ENCODE measurements at regions not wholly inside any gene's neighbourhood (a gene's known extent, or its start where the extent isn't known, plus 50 kb on each side); places are given as distances from the start of the nearest gene placed in this dataset.

DNA sequence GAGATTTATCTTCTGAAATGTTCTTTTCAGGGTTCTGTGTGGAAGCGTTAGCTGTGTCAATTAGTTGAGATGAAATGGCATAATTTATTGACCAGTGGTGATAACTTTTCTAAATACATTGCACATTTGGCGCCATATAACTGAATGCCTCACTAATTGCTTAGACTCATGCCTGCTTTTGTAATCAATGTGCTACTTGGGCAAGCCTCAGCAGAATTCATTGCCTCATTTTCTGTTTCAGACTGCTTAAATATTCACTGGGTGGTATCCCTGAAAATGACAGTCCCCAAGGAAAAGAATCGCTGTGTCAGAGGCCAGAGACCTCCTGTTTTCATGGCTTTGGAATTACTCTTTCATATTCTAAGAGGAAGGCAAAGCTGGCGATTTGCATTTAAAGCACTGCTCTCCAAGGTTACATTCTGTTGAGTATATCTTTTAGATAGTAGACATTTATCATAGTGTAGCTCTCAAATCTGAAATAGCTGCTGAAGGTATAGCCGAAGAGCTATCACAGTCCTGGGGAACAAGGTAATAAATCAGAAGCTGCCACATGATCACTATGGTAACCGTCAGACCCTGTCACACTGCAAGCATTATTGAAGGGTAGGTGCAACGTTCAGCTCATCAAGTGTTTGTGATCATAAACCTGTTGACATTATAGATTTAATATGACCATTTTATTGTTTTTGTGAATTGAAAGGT lies 297.3 kb upstream of the E2F7 start:
- DNase-seq = no peak

DNA sequence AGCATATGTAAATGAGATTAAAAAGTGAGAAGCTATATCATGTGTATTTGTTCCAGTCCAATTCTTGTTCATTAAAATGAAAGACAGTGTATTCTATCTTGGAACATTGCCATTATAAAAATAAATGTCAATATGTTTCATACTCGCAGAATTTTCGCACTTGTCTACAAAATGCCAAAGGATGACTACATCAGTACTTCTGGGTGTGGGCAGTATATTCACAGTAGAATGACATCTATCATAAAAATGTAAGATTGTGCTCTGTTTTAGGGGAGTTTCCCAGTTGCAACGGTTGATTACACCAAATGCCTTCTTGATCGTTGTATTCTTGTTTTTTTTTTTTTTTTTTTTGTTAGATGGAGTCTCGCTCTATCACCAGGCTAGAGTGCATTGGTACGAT lies 292.3 kb upstream of the E2F7 start:
- DNase-seq = no peak

DNA sequence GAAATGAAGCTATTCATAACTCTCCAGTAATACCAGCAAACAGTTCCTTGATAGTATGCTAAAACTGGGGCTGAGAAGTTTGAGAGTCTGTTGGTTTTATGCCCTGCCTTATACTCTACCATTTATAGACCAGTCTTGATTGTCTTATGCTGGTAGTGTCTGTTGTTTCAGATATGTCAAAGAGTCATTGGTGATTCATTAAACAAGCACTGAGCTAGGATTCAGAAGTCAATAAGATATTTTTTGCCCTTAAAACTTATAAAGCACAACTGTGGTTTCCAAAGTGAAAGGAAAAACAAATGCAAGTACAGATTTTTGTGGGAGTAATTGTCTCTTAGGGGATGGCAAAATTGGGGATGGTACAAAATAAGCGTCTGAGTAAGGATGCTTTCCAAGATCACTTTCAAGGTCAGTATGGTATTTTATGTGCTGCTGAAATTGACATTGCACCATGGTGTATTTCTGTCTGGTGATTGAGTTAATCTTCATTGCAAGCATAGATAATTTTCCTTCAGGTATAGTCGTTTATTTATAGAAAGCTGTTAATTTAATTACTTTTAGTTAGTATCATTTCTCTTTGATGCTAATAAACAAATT lies 289.5 kb upstream of the E2F7 start:
- DNase-seq = no peak

DNA sequence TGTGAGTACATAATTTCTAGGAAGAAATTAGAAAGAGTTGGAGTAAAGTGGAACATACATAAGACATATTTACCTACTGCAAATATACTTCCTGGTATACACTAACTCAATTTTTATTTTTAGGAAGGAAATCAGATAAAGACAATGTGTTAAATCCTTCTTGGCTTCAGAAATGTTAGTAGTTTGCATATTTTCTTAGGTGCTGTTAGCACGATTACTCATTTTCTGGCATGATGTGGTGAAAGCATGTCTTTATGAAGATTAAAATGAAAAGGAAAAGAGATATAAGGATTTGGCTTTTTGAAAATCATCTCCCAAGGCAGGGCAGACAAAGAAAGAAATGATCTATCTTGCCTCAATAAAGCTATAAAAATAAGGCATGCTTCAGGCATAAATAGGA lies 287.6 kb upstream of the E2F7 start:
- no peak for DNase-seq

DNA sequence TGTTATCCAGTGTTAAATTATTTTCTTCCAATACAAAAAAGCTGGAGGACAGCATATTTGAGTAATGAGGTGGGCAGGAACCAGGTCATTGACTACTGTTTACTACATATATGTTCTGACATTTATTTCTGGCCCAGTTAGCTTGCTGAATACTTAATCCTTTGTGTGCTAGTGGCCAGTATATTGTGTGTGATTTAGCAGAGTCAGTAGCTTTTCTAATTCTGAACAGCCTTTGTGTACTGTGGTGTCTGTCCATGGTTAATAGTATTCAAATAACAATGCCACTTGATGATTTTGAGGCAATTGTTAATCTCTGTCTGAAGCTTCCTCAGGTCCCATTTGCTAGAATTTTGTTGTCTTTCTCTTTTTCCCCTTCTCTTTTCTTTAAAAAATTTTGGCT lies 286.5 kb upstream of the E2F7 start:
- DNase-seq = no peak

DNA sequence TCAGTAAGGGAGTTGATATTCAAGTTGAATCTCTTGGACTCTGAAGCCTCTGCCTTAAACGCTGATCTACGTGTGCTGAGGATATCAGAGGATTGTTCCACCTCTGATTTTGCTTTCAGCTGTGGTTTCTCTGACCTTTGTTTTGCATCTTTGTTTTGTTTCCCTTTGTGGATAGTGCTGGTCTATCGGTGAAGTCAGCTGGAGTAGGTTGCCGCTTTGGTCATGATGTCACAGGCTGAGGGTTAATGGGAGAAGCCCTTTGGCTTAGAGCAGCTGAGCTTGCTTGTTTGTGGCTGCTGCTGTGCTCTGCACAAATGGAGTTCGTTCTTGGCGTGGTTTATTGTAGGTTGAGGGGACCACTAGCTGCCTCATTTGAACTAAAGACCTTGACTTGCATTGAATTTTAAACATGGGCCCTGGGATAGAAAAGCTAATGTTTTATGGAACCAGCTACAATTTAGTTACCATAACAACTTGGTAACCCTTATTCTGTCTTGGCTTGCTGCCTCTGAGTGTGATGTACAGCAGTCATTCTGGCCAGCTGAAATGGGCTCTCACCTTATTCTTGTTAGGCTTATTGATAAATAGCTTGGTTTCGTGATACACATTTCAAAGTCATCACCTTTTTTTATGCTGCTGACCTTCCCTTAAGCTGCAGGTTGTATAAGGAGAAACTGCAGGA lies 284.5 kb upstream of the E2F7 start:
- DNase-seq = peak in 1 of 56 donors; percentile 8

DNA sequence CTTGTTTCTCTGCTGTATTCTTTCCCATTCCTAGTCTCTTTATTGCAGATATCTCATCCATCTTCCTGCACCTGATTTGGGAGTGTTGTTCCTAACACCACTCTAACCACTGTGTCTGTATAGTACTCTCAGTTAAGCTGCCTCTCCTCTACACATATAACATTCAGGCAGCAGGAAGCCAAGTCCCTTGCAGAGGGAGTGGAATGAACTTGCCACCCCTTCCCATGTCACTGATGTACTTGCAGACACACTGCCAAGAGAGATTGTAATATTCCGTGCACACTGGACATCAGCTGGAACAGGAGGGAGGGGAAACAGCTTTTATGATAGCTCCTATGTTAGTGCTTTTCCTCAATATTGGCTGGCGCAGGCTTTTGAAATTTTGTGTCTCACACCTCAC lies 281.6 kb upstream of the E2F7 start:
- DNase-seq = no peak

DNA sequence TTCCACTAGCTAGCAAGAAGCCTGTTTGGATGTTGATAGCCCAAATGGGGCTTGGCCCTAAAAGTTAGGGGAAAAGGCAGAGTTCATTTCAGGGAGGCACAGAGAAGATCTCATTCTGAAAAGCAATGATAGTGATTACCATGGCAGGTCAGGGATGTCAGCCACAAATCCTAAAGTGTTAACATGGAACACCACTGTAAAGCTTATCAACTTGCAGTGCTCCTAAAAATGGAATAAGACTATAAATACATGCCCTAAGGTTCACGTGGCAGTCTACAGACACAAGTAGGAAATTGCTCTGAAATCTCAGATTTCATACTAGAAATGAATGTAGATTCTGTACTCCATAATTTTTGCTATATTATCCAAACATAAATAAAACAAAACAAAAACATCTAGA lies 280.0 kb upstream of the E2F7 start:
- no peak for DNase-seq

DNA sequence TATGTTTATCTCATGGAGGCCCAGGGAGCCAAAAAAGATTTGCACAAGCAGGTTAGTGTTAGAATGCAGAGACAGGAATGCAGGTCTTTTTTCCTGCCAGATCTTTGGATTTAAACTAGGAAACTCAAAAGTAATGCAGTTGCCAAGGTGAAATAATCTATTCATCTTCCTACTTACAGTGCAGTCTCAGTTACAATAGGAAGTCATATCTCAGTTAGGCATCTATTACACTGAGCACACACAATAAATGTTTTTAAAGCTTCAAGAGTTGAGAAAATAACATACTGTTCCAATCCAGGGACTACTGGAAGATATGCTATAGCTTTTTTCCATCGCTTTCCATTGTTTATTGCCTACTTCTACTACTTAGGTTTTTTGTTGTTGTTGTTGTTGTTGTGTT lies 279.3 kb upstream of the E2F7 start:
- DNase-seq = no peak

DNA sequence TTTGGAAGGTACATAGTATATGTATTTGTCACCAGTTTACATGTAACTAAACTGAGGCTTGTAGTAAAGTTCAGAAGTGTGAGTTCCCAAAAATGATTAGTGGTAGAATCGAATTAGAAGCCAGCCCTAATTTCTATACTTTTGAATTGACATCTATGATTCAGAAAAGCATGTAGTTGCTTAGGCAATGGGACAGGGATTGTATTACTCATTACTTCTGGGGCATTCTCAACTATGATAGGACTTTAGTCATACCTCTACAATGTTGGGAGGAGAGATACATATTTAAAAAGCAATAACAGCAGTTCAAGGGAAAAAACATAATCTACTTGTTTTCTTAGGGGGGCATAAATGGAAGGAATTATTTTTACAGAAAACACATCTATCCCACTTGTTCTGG lies 277.9 kb upstream of the E2F7 start:
- no peak for DNase-seq

DNA sequence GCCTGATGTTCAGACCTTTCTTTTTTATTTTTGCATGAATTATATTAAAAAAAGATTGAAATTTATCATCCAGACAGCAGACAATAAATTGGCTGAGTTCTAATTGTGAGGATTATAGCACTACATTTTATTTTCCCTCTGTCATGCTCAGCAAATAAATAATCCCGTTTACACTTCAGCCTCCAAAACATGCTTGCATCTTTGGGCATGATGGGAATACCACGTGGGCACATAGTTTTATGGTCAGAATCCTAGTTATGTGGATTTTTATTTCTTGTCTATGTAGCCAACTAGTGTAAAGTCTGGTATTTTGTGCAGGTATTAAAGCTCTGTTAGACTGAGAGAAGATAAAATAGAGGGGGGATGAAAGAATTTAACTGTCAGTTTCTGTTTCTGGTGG lies 276.9 kb upstream of the E2F7 start:
- no peak for DNase-seq

DNA sequence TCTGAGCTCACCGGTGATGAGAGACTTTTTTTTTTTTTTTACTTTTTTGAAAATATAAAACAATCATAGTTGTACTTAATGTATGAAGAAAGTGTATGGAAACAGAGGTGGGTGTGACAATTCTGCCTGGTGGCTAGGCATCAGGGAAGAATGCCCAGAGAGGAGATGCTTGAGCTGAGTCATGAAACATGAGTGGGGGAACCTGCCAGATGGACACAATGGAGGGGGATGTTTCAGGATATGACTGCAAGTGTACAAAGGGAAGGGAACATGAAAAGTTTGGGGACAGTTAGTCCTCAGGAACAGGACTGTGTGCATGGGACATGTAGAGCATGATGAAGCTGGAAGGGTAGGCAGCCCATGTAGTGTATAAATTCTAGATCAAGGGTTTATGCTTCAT lies 274.2 kb upstream of the E2F7 start:
- DNase-seq = peak in 3 of 56 donors; percentile 11 to 16 (median 11)

DNA sequence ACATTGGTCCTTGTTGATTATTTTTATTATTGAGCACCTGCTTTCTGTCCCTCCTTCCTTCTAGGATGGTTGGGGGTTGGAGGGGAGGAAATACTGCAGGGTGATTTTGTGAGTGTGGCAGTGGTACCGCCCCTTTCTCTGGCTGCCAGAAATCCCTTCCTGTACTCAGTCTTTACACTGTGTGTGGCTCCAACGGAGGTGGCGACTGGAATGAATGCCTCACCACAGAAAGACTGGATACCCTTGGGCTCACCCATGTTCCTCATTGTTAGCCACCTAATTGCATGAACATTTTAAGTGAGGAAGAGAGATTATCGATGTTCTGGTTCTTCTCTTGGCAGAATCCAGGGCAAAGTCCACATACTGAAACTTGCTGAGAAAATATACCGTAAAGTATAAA lies 272.0 kb upstream of the E2F7 start:
- no peak for DNase-seq

DNA sequence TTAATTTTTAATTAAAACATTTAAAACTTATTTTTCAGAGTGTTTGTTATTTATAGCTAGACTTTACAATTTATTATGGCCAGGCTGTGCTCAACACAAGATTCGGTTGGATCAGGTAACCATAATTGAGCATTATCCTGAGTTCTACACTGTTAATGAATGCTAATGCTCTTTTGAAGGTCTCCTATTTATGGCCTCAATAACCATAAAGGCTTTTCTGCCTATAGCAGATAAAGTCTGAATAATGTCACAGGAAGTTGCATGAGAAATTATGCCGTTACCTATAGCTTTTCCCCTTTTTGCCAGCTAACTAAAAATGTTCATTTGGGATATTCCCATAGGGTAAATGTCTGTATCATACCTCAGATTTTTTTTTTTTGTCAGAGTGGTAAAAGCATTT lies 269.4 kb upstream of the E2F7 start:
- DNase-seq = no peak

DNA sequence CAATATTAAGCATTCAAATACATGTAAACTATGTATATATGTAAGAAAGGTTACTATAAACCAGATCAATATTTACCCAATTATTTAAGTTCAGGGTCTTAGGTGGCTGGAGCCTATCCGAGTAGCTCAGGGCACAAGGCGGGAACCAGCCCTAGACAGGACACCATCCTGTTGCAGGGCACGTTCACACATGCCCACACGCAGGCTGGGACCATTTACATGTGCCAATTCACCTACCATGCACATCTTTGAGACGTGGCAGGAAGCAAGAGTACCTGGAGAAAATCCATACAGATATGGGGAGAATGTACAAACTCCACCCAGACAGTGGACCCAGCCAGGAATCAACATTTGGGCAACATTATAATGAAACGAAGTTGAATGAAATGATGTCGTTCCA lies 263.0 kb upstream of the E2F7 start:
- no peak for DNase-seq

DNA sequence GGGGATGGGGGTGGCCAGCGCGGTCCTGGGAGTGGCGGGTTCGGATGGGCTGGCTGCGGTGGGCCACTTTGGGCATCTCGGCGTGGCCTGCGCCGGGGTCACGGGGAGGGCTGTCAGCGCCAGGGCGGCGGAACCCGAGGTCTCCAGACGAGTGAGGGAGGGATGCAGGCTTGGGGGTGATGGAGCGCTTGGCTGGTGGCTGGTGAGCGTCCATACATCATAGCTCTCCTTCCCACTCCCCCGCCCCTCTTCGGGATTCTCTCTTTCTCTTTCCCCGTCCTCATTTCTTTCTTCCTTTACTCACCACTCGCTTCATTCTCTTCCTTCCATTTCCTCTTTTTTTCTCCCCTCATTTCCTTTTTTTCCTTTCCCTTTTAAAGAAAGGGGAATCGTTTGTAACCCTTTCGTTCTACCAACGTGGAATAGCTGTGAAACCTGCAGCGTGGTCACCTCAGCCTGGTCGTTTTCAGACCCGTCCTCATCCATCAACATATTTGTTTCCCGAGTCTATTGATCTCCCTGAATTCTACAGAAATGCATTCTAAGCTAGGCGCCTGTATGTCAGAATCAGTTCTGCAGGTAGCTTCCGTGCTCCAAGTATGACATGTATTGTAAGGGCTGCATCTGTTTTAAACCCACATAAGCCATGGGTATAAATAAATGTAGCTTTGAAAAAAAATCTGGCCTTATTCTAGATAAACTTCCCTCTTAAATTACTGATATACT lies 260.3 kb upstream of the E2F7 start:
- peak in 22 of 56 donors; percentile 3 to 56 (median 16) for DNase-seq

DNA sequence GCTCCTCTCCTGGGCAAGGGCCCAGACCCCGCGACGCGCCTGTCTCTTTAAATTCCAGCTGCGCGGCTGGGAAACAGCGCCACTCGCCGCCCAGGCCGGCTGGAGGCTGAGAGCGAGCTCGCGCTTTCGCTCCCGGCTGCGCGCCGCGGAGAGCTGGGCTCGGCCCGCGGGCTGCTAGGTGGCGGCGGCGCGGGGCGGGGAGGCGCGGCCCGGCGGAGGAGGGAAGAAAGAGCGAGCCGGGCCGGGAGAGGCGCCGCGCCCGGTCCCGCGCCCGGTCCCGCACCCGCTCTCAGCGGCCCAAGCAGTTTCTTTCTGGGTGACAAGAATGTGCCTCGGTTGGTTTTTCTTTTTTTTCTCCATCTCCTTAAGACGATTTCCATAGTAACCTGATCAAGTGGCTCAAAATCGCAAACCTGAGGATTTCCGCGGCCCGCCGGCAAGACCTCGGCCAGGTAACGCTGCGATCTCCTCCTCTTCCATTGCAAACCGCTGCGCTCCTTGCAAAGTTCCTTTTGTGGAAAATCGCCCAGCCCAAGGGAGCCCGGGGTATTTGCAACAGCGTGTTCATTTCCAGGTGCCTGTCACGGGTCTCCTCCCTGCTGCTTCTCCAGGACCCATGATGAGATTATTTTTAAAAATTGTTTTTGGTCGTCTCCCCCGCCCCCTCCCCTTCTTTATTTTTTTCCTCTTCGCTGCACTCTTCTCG lies 259.5 kb upstream of the E2F7 start:
- peak in 49 of 56 donors; percentile 5 to 82 (median 55) for DNase-seq

DNA sequence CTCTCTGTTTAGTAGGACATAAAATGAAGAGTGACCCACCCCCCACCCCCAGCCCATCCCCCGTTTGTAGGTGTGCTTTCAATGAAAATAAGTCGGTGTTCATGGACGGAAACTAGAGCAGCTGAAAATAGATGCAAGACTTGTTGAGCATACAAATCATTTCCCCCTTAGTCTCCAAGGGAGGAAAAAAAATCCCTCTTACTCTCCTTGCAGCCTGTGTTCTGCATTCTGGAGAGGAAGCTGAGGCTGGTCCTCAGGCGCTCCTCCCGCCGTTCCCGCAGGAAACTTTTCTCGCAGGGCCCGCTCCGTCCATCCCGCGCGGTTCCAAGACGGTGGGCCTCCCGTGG lies 259.0 kb upstream of the E2F7 start:
- DNase-seq = no peak

DNA sequence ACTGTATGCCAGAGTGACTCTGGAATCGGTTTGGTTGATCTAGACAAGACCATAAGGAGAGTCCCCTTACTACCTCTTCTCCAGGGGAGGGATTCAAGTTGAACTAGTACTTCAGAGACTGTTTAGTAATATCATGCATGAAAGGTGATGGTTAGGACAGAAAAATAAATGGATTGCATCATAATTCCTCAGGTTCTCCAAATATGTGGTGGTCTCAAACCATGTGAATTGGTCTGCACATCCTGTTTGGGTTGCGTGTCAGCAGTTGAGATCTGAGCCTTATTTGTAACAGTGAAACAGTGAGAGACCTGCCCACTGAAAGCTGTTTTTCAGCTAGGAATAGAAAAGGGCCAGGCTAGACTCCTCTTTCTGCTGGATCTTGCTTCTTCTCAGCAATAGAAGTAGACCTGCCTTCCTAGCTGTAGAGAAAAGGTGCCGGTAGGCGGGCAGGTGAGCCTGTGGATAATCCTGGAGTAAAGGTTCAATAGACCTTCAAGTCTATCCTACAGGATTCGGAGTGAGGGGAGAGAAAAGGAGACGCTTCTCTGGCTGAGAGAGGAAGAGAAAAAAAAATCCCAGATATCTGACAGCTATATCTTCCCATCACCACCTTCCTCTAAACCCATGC lies 258.5 kb upstream of the E2F7 start:
- peak in 2 of 56 donors; percentile 7 to 39 for DNase-seq

DNA sequence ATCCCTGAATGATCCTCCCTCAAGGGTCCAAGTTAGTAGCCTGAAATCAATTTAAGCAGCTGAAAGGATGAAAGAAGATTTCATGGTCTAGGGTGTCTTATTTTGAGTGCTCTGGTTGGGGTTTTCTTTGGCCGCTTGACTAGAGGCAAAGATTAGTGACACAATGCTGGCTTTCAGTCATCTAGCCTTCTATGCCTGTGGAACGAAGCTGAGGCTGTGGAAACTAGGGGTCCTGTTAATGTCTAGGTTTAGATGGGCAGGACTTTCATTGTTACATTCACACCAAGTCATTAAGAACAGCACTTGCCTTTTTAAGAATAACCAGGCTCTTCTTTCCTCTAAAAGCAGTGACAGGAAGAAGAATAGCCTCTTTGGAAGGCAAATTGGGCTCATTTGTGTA lies 253.8 kb upstream of the E2F7 start:
- DNase-seq = no peak

DNA sequence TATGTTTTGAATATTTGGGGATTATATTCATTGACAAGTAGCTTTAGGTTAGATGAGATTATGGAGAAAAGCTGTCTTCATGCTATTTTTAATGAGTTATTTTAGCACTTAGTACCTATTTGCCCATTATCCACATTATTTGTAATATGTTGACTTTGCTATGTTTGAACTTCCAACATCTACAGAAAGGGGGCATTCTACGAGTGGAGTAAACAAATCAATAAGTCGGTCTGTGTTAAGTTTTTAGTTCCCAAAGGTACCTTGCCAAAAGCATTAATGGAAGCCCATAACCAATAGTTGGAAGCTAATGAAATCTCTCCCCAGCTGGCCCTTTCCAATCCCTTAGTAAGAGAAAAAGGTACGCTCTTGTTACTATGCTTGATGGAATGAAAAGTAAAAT lies 250.0 kb upstream of the E2F7 start:
- no peak for DNase-seq

Data from amygdala (tissue), 56 donors.